Smooth muscle cell of the brain vasculature (primary cell): ENCODE measurements at regions not wholly inside any gene's neighbourhood (a gene's known extent, or its start where the extent isn't known, plus 50 kb on each side); places are given as distances from the start of the nearest gene placed in this dataset.

Experiments
- DNase-seq: peaks from one replicate; pipeline ENCODE4 v3.0.0-alpha.2; 2012; ENCODE audit warnings: low read depth, low spot score

DNA sequence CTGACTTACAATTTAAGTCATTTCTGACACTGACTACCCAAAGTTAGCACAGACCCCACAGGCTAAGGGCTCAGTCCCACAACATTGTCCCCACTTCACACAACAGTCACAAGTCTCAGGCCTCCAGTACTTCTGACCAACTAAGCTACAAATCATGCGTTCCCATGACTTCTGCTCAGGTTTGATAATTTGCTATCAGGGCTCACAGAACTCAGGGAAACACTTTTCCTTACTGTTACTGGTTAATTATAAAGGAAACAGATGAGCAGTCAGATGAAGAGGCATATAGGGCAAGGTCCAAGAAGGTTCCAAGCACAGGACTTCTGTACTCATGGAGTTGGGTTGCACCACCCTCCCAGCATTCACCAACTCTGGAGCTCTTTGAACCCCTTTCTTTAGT is 151.2 kb upstream of the TNR start:
- DNase-seq: no peak

DNA sequence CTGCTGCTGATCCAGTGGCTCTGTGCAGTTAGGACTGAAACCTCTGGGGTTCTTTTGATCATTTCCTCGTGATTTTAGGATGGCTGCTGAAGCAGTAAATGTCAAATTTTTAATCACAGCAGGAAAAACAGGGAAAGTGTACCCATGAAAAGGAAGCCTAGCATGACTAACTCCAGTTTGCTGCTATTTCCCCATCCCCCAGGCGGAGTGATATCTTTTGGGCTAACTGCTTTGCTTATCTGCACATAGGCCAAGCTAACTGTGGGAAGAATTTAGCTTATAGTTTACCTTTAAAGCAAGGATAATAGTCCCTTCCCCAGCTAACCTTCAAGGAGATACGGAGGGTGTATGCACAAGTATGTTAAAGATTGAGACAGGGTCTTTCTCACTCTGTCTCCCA is 149.8 kb upstream of the TNR start:
- no peak for DNase-seq

DNA sequence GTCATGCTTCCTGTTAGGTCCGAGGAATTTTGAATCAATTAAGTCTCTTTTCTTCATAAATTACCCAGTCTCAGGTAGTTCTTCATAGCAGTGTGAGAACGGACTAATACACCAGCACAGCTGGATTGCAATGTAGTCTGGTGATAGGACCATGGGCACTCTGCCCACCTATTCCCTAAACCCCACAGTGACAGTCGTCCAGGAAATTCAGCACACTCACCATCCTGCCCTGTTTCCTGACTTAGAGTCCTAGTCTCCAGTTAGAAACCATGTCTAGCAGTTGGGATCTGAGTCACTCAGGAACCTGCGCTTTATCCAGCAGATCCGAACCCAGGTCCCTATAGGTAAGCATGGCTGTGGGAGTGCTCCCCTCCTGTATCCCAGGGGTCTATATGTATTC is 149.3 kb upstream of the TNR start:
- DNase-seq: no peak

DNA sequence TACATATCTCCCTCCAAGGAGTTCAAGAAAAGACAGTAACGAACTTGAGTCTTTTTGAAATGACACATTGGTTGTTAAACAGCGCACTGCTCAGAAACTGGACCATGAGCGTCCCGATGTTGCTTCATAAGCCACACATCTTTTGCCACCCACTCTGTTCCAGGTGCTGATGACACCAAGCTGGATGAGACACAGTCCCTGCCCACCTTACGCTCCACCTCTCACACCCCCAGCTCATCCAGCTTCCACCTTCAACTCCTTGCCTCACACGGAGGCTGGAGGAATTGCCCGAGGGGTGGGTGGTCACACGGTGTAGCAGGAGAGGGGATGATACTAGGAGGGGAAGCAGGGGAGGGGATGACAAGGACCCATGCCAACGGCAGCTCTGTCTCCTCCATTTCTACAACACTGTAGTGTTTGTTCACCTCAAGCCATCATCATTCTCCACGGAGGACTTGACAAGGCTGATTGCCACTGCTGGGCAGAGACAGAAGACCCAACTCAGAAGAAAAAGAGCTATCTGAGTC is 148.5 kb upstream of the TNR start:
- DNase-seq: no peak

DNA sequence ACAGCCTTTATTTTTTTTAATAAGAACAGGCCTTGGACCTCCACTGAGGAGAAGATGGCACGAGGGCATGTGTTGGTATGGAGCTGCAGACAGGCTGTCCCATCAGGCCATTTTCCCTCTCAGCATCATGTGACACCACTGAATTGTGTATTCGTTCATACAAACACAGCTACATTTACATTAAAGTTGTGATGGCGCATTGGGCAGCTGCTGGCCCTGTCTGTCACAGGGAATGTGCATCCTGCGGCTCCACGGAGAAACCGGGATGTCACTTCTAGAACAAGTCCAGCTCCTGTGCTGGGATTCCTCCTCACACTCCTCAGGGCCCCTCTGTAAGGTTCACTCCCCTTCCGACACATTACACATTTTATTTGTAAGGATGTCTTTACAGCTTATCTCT is 147.6 kb upstream of the TNR start:
- DNase-seq: no peak

DNA sequence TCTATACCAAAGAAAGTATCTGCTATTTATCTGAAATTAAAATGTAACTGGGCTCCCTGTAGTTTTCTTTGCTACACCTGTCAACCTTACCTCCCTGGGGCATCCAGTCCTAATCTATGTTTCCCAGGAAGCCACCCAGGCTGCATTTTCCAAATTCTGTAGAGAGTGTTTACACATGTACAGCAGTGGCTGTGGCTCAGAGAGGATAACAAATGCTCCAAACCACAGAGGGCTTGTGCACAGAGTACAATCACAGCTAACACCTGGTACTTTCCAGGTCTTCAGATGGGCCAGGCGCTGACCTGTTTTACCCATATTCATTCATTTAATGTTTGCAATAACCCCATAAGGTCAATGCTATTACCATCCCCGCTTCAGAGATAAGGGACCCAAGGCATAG is 146.5 kb upstream of the TNR start:
- no peak for DNase-seq

DNA sequence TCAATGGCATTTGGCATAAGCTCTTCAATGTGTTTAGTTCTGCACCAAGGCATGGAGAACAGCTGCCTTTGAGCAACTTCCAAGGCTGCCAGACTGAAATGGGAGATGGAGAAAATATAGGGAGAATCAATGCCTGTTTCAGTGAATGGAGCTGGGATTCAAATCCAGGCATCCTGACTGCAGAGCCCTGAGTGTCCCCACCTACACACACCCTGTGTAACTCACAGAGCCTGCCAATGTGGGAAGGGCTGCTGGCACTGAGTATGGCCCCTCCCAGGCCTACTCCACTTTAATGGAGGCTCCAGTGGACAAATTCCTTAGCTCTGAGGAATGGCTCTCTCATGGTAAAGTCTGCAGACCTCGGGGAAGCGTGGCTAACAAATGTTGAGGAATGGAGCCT is 145.6 kb upstream of the TNR start:
- DNase-seq: no peak

DNA sequence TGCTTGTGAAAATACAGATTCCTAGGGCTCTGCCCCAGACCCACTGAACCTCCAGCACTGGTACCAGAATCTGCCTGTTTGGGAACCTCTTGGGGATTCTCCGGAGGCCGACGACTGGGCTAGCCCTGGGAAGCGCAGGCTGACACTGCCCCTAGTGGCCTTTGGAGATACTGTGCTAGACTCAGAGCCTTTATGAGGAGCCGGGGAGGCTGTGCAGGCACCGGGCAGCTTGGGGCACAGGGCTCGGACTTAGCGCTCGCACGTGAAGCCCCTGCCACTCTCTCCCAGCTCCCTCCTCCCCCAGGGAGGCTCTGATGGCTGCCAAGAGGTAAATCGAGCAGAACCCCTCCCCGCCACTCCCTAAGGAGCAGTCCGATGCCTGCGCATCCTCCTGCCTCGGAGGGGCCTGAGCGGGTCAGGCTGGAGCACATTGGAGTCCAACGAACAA is 144.6 kb upstream of the TNR start:
- peak; percentile 18 for DNase-seq

DNA sequence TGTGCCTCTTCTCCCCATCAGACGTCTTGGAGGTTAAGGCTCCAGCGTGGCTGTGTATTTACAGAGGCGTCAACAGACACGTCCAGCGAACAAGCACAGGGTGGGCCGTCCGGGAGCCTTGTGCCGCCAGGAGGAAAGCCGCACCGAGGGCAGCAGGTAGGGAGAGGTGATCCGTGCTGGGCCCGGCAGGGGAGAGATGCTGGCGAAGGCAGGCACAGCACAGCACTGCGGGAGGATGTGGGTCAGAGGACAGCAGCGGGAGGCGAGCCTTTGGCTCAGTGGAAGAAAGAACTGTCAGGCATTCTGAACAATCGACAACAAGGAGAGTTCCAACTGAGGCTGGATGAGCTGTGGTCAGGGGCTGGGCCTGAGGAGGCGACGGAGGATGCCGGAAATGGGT is 144.1 kb upstream of the TNR start:
- DNase-seq: no peak

DNA sequence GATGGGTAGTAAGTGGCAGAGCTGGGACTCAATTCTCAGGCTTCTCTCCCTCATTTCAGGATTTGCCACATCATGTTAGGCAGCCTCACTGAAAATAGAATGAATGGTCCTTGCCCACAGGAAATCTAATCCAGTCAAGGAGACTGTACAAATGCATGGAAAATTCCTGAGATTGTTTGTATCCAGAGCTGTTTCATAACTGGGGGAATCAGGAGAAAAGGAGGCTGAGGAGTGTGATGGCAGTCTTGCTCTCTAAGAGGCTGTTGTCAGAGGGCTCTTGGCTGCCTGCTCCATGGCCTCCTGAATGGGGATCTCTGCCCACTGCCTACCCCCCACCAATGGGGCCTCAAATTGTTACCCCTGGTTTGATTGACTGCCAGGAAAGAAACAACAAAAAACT is 141.9 kb upstream of the TNR start:
- DNase-seq: no peak

DNA sequence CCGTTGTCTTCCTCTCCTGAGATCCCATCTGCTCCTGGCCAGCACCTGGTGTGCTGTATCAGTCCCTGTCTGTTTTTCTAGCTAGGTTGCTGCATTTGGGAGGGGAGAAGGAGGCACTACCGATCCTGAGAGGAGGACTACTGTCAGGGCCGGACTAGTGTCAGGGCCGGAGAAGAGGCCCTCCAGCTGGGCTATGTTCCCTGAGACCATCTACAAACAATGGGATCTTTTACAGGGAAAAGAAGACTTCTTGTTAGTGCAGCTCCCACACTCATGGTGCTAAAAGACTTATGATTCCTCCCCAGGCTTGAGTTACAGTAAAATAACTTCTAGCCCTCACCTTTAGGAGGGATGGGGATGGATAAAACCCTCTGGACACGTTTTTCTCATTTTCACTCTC is 141.0 kb upstream of the TNR start:
- no peak for DNase-seq

DNA sequence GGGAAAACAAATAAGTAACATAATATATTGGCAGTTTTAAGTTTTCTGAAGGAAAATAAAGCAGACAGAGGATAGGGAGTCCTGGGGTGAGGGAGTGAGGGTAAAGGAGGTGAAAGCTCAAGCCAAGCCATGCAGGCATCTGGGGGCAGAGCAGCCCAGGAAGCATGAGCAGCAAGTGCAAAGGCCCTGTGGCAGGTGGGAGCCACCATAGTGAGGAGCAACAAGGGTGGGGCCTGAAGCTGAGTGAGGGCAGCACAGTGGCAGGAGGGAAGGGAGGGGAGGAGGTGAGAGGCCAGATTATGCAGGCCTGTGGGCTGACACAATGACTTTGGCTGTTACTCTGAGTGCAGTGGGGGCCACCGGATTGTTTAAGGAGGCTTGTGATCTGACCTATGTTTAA is 138.8 kb upstream of the TNR start:
- DNase-seq: no peak

DNA sequence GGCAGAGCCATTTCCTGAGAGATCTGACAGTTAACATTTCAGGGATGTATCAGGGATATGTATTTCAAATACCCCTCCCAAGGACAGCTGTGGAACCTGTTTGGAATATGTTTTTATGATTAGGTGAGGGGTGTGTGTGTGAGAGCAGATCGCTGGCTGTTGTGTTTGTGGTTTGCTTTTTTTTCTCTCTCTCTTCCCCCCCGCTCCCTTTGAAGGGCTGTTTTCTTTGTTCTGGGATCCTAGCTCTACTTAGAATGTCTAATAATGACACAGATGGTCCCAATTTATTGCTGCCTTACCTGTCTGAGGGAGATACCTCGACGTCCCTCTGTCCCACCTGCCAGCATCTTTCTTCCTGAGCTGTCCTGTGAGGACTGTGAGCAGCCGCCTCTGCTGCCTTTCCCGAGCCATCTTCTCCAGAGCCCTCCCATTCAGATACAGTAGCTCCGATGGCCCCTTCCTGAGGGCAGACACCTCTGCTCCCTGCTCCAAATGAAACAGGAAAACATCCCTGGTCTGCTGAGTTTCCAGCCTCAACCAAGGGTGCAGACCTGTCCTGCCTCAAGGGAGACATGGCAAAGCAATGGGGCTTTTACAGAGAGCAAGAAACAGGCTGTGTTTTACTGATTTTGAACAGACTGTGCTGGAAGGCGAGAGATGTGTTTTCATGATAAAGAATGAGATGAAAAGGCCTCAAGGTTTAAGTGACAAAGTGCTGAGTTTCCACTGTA is 138.0 kb upstream of the TNR start:
- no peak for DNase-seq

DNA sequence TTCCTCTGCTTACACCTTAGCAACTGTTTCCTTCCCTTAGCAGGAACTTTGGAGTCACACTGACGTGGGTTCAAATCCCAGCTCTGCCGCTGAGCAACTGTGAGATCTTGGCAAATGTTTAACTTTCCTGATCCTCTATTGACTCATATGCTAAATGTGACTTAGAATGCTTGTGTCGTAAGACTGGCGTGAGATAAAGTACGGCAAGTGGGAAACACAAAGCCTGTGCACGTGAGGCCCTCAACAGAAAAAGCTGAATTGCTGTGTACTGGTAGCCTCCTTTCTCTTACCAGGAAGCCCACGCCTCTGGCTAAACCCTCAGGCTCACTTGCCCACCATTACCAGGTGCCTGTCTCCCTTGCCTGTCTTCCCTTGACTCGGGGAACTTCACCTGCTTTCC is 135.4 kb upstream of the TNR start:
- DNase-seq: no peak

DNA sequence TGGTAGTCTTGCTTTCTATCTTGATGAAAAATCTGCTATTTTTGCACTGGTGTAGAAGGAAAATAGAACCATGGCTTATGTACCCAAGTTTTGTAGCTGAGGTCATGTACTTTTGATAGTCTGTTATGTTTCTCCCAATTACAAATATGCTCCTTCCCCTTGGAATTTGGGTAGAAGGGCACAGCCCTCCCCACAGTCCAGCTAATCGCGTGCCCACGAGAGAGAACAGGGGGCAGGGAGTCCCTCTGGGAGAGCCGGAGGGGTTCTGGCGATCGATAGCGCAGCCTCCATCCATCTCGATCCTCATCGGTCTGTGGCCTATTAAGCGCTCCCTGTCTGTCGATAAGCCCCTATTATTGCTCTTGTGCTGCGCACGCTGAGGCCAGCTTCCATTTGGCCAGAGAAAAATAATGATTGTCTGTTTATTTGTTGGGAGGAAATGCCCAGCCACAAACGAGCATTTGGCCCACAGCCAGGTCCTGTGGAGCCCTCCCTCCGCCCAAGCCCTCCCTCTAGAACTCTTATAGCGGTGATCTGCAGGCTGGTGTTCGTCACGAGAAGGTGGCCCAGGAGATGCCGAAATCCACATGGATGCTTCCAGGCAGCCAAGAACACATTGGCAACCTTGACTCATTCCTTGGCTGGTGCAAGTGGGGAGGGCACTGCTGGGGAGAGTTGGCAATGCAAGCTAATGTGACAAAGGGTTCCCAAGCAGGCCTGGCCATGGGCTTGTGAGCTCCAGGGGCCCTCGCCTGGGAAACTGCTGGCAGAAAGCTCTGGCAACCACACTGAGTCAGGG is 134.7 kb upstream of the TNR start:
- DNase-seq: no peak

DNA sequence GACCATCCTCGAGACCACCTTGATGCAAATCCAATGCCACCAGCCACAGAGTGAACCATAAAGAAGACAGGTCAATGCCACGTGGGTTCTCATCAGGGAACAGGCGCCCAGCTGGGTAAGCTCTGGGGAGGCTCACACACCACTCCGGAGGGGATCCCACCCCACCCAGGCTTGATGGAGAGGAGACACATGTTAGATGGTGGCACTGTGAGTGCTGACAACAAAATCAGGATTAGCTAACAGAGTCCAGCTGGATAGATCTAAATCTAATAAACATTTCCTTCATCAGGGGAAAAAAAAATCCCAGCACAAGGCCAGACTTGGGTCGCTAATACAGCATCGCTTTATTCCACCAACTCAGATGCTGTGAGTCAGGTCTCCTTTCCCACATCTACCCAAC is 132.2 kb upstream of the TNR start:
- DNase-seq: no peak

DNA sequence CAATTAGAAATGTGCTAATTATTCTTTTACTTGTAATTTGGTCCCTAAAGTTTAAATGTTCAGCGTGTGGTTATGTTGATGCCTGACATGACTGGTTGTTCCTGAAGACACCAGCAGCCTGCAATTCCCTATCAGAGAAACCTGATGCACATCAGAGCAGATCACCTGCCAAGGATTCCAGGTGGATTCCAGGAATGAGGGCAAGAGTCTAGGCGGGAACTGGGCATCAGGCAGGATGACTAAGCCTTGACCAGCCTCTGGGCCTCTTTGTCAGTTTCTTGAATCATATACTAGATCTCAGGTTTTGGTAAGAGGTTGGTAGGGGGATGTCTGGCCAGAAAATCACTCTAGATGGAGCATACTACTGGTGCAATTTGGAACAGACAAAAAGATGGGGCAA is 130.7 kb upstream of the TNR start:
- DNase-seq: no peak

DNA sequence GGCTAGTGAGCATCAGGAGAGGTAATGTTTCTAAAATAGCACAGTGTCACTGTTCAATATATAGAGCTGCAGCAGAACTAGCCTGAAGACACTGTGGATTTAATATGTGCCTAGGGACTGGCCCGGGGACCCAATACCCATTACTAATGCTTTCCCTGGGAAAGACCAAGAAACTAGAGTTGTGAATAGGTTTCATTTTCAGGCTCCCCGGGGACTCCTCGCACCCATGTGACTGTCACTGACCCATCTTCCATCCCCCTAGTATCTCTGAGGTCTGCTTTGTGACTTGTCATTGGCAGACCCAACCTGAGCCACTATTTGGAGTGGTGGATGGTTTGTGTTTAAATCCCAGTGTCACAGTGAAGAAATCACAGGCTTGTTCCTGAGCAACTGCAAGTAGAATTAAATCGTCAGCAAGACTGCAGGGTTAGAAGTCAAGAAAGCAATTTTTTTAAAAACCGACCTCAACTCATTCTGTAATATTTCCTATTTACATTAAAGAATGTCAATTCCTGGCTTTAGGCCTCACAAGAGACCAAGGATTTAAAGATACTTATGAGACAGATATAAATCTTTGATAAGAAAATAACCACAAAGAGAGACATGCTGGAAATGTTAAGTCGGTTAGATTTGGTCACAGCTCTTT is 130.0 kb upstream of the TNR start:
- DNase-seq: no peak

DNA sequence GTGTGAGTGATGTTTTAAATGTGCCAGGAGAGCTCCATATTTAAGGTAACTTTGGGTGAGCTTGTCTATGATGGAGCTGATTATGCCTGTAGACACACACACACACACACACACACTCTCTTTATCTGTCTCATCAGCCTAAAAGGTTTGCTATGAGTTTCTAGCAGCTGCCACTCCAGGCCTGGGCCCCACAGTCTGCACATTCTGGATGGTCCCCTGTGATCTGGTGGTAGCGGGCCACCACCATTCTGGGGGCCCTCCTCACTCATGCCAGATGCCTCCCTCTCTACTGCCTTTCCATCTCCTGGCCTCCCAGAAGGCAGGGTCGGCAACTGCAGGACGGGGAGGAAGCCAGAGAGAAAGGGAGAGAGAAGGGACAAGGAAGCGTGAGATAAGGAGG is 129.2 kb upstream of the TNR start:
- DNase-seq: no peak

DNA sequence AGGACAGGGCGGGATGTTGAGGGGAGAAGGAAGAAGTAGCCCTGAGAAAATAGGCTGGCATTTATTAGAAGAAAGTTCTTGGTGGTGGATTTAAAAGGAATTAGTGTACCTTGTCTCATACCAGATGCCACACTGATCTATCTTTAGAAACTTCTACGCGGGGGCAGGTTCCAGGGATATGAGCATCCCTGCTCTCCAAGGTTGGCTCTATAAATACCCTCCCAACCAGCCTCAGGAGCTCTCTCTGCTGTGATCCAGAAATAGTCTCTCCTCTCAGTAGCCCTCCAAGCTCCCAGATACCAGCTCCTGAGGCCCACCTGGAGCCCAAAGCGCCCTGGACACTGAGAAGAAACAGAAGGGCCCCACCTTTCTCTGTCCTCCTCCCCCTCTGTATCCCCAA is 128.3 kb upstream of the TNR start:
- DNase-seq: no peak

DNA sequence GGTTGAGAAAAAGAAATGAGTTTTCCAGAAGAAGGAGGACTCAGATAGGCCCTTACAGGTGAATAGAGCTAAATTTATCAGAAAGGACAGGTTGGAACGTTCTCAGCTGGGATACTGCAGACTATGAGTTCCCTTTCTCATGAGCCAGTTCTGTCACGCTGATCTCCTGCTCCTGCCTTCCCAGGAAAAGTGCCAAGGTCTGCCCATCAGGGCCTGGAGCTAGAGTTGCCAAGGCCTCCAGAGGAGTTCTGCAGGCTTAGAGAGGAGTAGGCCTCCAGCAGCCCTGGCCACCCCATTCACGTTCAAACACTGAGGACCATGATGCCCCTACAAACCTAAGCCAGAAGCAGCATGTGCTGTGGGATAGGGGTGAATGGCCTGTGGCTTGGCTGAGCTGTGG is 126.8 kb upstream of the TNR start:
- no peak for DNase-seq

DNA sequence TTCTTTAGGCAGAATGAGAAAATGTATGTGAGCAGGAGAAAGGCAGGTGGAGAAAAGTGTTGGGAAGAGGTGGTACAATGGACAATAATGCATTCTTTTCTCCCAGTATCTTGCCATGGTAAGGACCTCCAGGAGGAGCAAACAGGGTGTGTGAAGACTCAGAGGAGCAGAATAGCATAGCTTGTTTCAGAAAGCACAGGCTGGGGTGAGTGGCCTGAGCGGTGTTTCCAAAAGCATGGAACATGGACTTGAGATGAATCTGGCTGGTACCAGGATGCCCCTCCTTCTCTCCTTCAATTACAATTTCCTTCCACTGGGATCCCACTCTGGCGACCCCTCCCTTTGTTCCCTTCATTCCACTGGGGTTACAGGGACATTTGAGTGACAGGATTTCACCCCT is 123.4 kb upstream of the TNR start:
- DNase-seq: no peak
